Stomach smooth muscle (tissue), 2 donors: ENCODE measurements at regions not wholly inside any gene's neighbourhood (a gene's known extent, or its start where the extent isn't known, plus 50 kb on each side); places are given as distances from the start of the nearest gene placed in this dataset.
"Not testable (repeated sequence)": the region's sequence is repeated elsewhere in the genome, so short reads cannot be mapped to it uniquely, and the experiment has no call there.

ENCODE experiments used
- H3K27ac ChIP-seq: one replicate; pipeline ENCODE4 v1.7.0; 2013; ENCODE audit warnings: mild to moderate bottlenecking, low read length, inconsistent platforms
- H3K27me3 ChIP-seq, 2 donors: one replicate each; pipeline ENCODE4 v1.7.0; 2013; ENCODE audit warnings: low read length in 2 of 2; ENCODE audit not compliant: insufficient read depth in 2 of 2, control insufficient read depth in 1 of 2
- H3K36me3 ChIP-seq, 2 donors: one replicate each; pipeline ENCODE4 v1.7.0; 2013; ENCODE audit warnings: low read length in 2 of 2; ENCODE audit not compliant: control insufficient read depth in 2 of 2, insufficient read depth in 2 of 2
- H3K4me1 ChIP-seq: one replicate; pipeline ENCODE4 v1.7.0; 2013; ENCODE audit warnings: low read length; ENCODE audit not compliant: control insufficient read depth, insufficient read depth
- H3K4me3 ChIP-seq, 2 donors: one replicate each; pipeline ENCODE4 v1.7.0; 2013; ENCODE audit warnings: low read length in 2 of 2
- H3K9ac ChIP-seq, 2 donors: one replicate each; pipeline ENCODE4 v1.7.0; 2013; ENCODE audit warnings: low read length in 2 of 2, mild to moderate bottlenecking in 1 of 2
- H3K9me3 ChIP-seq, 2 donors: one replicate each; pipeline ENCODE4 v1.7.0; 2013; ENCODE audit warnings: low read length in 2 of 2; ENCODE audit not compliant: control insufficient read depth in 2 of 2
- donor health status: healthy.
- donor health status: Pancreatic carcinoma.

- no peaks in the 10 kb centered on the region for H3K4me1 ChIP-seq
- H3K9ac ChIP-seq: no peak overlapping the region
Observed at GRCh38 chr4:123176605-123177004, 220.0 kb upstream of the SPRY1 start.

GRCh38 chr4:123182289-123182688, 214.3 kb upstream of the SPRY1 start:
- no peak overlapping the region for H3K27ac ChIP-seq
- H3K4me3 ChIP-seq: no peak overlapping the region
- no peaks in the 10 kb centered on the region for H3K27me3 ChIP-seq
- H3K4me1 ChIP-seq: no peaks in the 10 kb centered on the region
- no peaks in the 10 kb centered on the region for H3K9me3 ChIP-seq
- no peak overlapping the region for H3K9ac ChIP-seq
- no peaks in the 10 kb centered on the region for H3K36me3 ChIP-seq

More at GRCh38 chr4:123176605-123177004, 220.0 kb upstream of the SPRY1 start:
- Histone ChIP-seq H3K27ac (no peak overlapping the region), H3K9me3 (no peaks in the 10 kb centered on the region), H3K27me3 (no peaks in the 10 kb centered on the region), H3K36me3 (no peaks in the 10 kb centered on the region), H3K4me3 (no peak overlapping the region)

- Histone ChIP-seq H3K4me1 (no peaks in the 10 kb centered on the region), H3K9ac (no peak overlapping the region), H3K4me3 (no peak overlapping the region), H3K27ac (no peak overlapping the region), H3K9me3 (no peaks in the 10 kb centered on the region), H3K36me3 (no peaks in the 10 kb centered on the region), H3K27me3 (no peaks in the 10 kb centered on the region)
Observed at GRCh38 chr4:123183308-123183707, 213.3 kb upstream of the SPRY1 start.

- H3K4me3 ChIP-seq, H3K4me1 ChIP-seq, H3K9ac ChIP-seq, H3K27me3 ChIP-seq, H3K27ac ChIP-seq, H3K36me3 ChIP-seq, H3K9me3 ChIP-seq: not testable (repeated sequence)
Observed at GRCh38 chr4:123183754-123184153, 212.8 kb upstream of the SPRY1 start.

- Histone ChIP-seq H3K36me3 (no peaks in the 10 kb centered on the region), H3K9me3 (no peaks in the 10 kb centered on the region), H3K4me3 (no peak overlapping the region), H3K27me3 (no peaks in the 10 kb centered on the region), H3K4me1 (no peaks in the 10 kb centered on the region), H3K27ac (no peak overlapping the region), H3K9ac (no peak overlapping the region)
Observed at GRCh38 chr4:123186731-123187130, 209.9 kb upstream of the SPRY1 start.

- no peaks in the 10 kb centered on the region for H3K9me3 ChIP-seq
- H3K4me3 ChIP-seq: no peak overlapping the region
- H3K9ac ChIP-seq: no peak overlapping the region
- no peak overlapping the region for H3K27ac ChIP-seq
- no peaks in the 10 kb centered on the region for H3K4me1 ChIP-seq
- H3K27me3 ChIP-seq: no peaks in the 10 kb centered on the region
- H3K36me3 ChIP-seq: no peaks in the 10 kb centered on the region
Observed at GRCh38 chr4:123190176-123190575, 206.4 kb upstream of the SPRY1 start.

GRCh38 chr4:123191728-123192127, 204.9 kb upstream of the SPRY1 start:
- Histone ChIP-seq H3K9ac (no peak overlapping the region), H3K36me3 (no peaks in the 10 kb centered on the region), H3K27me3 (no peaks in the 10 kb centered on the region), H3K27ac (no peak overlapping the region), H3K9me3 (no peaks in the 10 kb centered on the region), H3K4me1 (no peaks in the 10 kb centered on the region), H3K4me3 (no peak overlapping the region)

- no peak overlapping the region for H3K27ac ChIP-seq
- no peaks in the 10 kb centered on the region for H3K36me3 ChIP-seq
- H3K9me3 ChIP-seq: no peaks in the 10 kb centered on the region
Observed at GRCh38 chr4:123193802-123194367, 202.7 kb upstream of the SPRY1 start.

GRCh38 chr4:123198706-123199105, 197.9 kb upstream of the SPRY1 start:
- Histone ChIP-seq H3K27ac (no peak overlapping the region), H3K4me3 (no peak overlapping the region), H3K4me1 (peaks cover 4% of the 10 kb centered on the region), H3K27me3 (no peaks in the 10 kb centered on the region), H3K9ac (no peak overlapping the region), H3K9me3 (no peaks in the 10 kb centered on the region), H3K36me3 (no peaks in the 10 kb centered on the region)

More at GRCh38 chr4:123193802-123194367, 202.7 kb upstream of the SPRY1 start:
- H3K4me1 ChIP-seq: no peaks in the 10 kb centered on the region
- no peak overlapping the region for H3K9ac ChIP-seq
- no peaks in the 10 kb centered on the region for H3K27me3 ChIP-seq
- H3K4me3 ChIP-seq: no peak overlapping the region

- Histone ChIP-seq H3K36me3 (no peaks in the 10 kb centered on the region), H3K27ac (no peak overlapping the region), H3K4me3 (no peak overlapping the region), H3K9me3 (no peaks in the 10 kb centered on the region), H3K4me1 (peaks cover 4% of the 10 kb centered on the region), H3K9ac (no peak overlapping the region), H3K27me3 (no peaks in the 10 kb centered on the region)
Observed at GRCh38 chr4:123200051-123200940, 196.3 kb upstream of the SPRY1 start.

- Histone ChIP-seq H3K9ac (no peak overlapping the region), H3K9me3 (no peaks in the 10 kb centered on the region), H3K27me3 (no peaks in the 10 kb centered on the region), H3K27ac (no peak overlapping the region), H3K4me3 (no peak overlapping the region), H3K4me1 (peaks cover 4% of the 10 kb centered on the region), H3K36me3 (no peaks in the 10 kb centered on the region)
Observed at GRCh38 chr4:123204737-123205136, 191.9 kb upstream of the SPRY1 start.
